HepG2 (cell line): ENCODE measurements at regions not wholly inside any gene's neighbourhood (a gene's known extent, or its start where the extent isn't known, plus 50 kb on each side); places are given as distances from the start of the nearest gene placed in this dataset.

Experiments
- ATAC-seq: fragments of 200-7000 bp; cut with Tn5 transposase; 3 replicates; pipeline ENCODE4 v1.9.1; 2020; ENCODE audit warnings: mild to moderate bottlenecking, moderate library complexity
- BruUV-seq: library from RNA; stranded (reverse); fragments of 400-500 nt; replicated peaks from 2 replicates; lab custom pipeline; 2021; lab: Mats Ljungman, UMichigan
- CTCF ChIA-PET: fragments of 300-600 bp; formaldehyde crosslinking; extraction: SDS; loops from one replicate; lab custom pipeline; 2021; ENCODE audit warnings: low total read pairs, inconsistent platforms, low intra/inter-chr PET ratio; lab: Yijun Ruan, JAX
- POLR2A ChIA-PET: fragments of 350-600 bp; sonication (Branson Sonifier 250); formaldehyde crosslinking; loops from one replicate; lab custom pipeline; 2020; ENCODE audit warnings: antibody characterized with exemption, inconsistent platforms; lab: Yijun Ruan, JAX
- DNase-seq: peaks from one replicate; pipeline ENCODE4 v3.0.0-alpha.2; 2015; ENCODE audit warnings: low spot score
- FAIRE-seq: peaks from 3 replicates; lab custom pipeline; 2011; peaks lifted over from hg19 to GRCh38; lab: Jason Lieb, UNC
- H2AFZ ChIP-seq: one replicate; pipeline ENCODE4 v1.6.1; 2011; ENCODE audit warnings: low read length, inconsistent platforms
- H3K27ac ChIP-seq: fragments of 300-600 bp; 3 replicates; pipeline ENCODE4 v1.8.0; 2011; ENCODE audit warnings: mixed run types, mild to moderate bottlenecking, mixed read lengths, low read length, inconsistent platforms; ENCODE audit not compliant: insufficient read depth; ENCODE audit errors: extremely low read length
- H3K27me3 ChIP-seq, 2 experiments: fragments of 200-600 bp in 1 of 2; 2 replicates in 1 of 2; 3 replicates in 1 of 2; pipeline versions ENCODE4 v1.6.0 to v1.8.0; 2011; ENCODE audit warnings: low read length in 2 of 2, mild to moderate bottlenecking in 2 of 2, moderate library complexity in 2 of 2, inconsistent platforms in 1 of 2; ENCODE audit not compliant: insufficient read depth in 2 of 2, control insufficient read depth in 1 of 2
- H3K36me3 ChIP-seq, 2 experiments: fragments of 200-600 bp in 1 of 2; replicated peaks in 1 of 2; 2 replicates in 1 of 2; 3 replicates in 1 of 2; pipeline versions ENCODE4 v1.5.1 to v1.8.0; 2011; ENCODE audit warnings: low read length in 2 of 2, inconsistent platforms in 1 of 2; ENCODE audit not compliant: insufficient read depth in 2 of 2, control insufficient read depth in 1 of 2
- H3K4me1 ChIP-seq: 2 replicates; pipeline ENCODE4 v1.5.1; 2012; ENCODE audit warnings: low read length, inconsistent platforms; ENCODE audit not compliant: insufficient read depth
- H3K4me2 ChIP-seq: 2 replicates; pipeline ENCODE4 v1.6.0; 2011; ENCODE audit warnings: low read depth, low read length, inconsistent platforms
- H3K4me3 ChIP-seq, 3 experiments: fragments of 200-600 bp in 1 of 3; sonication (generic), shearing (Covaris generic) in 1 of 3; replicated peaks in 1 of 3; 2 replicates each; pipeline ENCODE4 v1.5.1; 2011 to 2016; ENCODE audit warnings: low read length in 3 of 3, inconsistent platforms in 2 of 3, low read depth in 2 of 3, mild to moderate bottlenecking in 2 of 3, control low read depth in 1 of 3, mixed read lengths in 1 of 3; ENCODE audit not compliant: insufficient read depth in 1 of 3
- H3K79me2 ChIP-seq: one replicate; pipeline ENCODE4 v1.6.1; 2011; ENCODE audit warnings: low read length, inconsistent platforms; ENCODE audit not compliant: insufficient read depth
- H3K9ac ChIP-seq: 2 replicates; pipeline ENCODE4 v1.6.0; 2011; ENCODE audit warnings: mild to moderate bottlenecking, low read depth, low read length, inconsistent platforms; ENCODE audit not compliant: insufficient read depth
- H3K9me3 ChIP-seq: 2 replicates; pipeline ENCODE4 v1.5.1; 2012; ENCODE audit warnings: mild to moderate bottlenecking, low read length
- H4K20me1 ChIP-seq: 2 replicates; pipeline ENCODE4 v1.6.0; 2011; ENCODE audit warnings: inconsistent platforms, mild to moderate bottlenecking, low read length, moderate library complexity; ENCODE audit not compliant: insufficient read depth
- DR1 ChIP-seq: sonication (generic); formaldehyde crosslinking; IDR thresholded peaks from 2 replicates; pipeline ENCODE4 v1.8.0; 2021; ENCODE audit warnings: mild to moderate bottlenecking, missing genetic modification reagents, inconsistent platforms
- JUN ChIP-seq: sonication (generic); formaldehyde crosslinking; IDR thresholded peaks from 2 replicates; pipeline ENCODE4 v1.4.0; 2020; ENCODE audit warnings: mild to moderate bottlenecking, missing genetic modification reagents
- KMT2A ChIP-seq: sonication (generic); formaldehyde crosslinking; IDR thresholded peaks from 2 replicates; pipeline ENCODE4 v1.4.0; 2020; ENCODE audit warnings: missing genetic modification reagents
- LCORL ChIP-seq, 2 experiments: fragments of 450-650 bp in 1 of 2; sonication (generic) in 1 of 2; formaldehyde crosslinking in 1 of 2; IDR thresholded peaks; 2 replicates each; pipeline versions ENCODE4 v1.5.0 to v1.6.1; 2017 to 2020; ENCODE audit warnings: antibody characterized with exemption in 1 of 2, missing genetic modification reagents in 1 of 2
- NCOR1 ChIP-seq: fragments of 200-600 bp; sonication (generic); IDR thresholded peaks from 2 replicates; pipeline ENCODE4 v1.7.0; 2017; ENCODE audit warnings: antibody characterized with exemption, low read length, borderline replicate concordance
- ZNF12 ChIP-seq: sonication (generic); formaldehyde crosslinking; IDR thresholded peaks from 2 replicates; pipeline ENCODE4 v1.5.0; 2020; ENCODE audit warnings: missing genetic modification reagents
- ZNF558 ChIP-seq: sonication (generic); formaldehyde crosslinking; IDR thresholded peaks from 2 replicates; pipeline ENCODE4 v1.9.0; 2022; ENCODE audit warnings: mild to moderate bottlenecking, missing genetic modification reagents, borderline replicate concordance
- ZNF619 ChIP-seq: sonication (generic); formaldehyde crosslinking; IDR thresholded peaks from 2 replicates; pipeline ENCODE4 v1.4.0; 2020; ENCODE audit warnings: mild to moderate bottlenecking, missing genetic modification reagents
- ZNF672 ChIP-seq: sonication (generic); formaldehyde crosslinking; IDR thresholded peaks from 2 replicates; pipeline ENCODE4 v1.8.1; 2022; ENCODE audit warnings: missing genetic modification reagents
- ZNF720 ChIP-seq: sonication (generic); formaldehyde crosslinking; IDR thresholded peaks from 2 replicates; pipeline ENCODE4 v1.4.0; 2020; ENCODE audit warnings: missing genetic modification reagents
- WGBS: methylation state at CpG from one replicate; pipeline ENCODE4 v1.1.6; 2017; ENCODE audit warnings: low lambda C conversion rate; 5-methylcytosine and 5-hydroxymethylcytosine counted together
- in situ Hi-C: cut with HindIII; loops from 2 replicates; pipeline ENCODE4 v1.10.0; 2017; ENCODE audit warnings: low pct_unique_long_range_greater_than_20kb; ENCODE audit not compliant: extremely low pct_ligation_motif_present
- intact Hi-C: fragments of 100-400 bp; cut with micrococcal nuclease; formaldehyde crosslinking; loops from one replicate; pipeline ENCODE4 v1.10.0; 2022; ENCODE audit not compliant: unreplicated experiment
- TF ChIP-seq, protein P1 (sequence below): sonication (generic); formaldehyde crosslinking; IDR thresholded peaks from 2 replicates; pipeline ENCODE4 v1.8.1; 2023; ENCODE audit warnings: mild to moderate bottlenecking, missing genetic modification reagents, borderline replicate concordance
- TF ChIP-seq, protein P2 (sequence below): sonication (generic); formaldehyde crosslinking; IDR thresholded peaks from 2 replicates; pipeline ENCODE4 v1.4.0; 2020; ENCODE audit warnings: missing genetic modification reagents
- TF ChIP-seq, protein P3 (sequence below): sonication (generic); formaldehyde crosslinking; IDR thresholded peaks from 2 replicates; pipeline ENCODE4 v1.5.1; 2020; ENCODE audit warnings: mild to moderate bottlenecking, moderate library complexity, missing genetic modification reagents
- TF ChIP-seq, protein P4 (sequence below): sonication (generic); formaldehyde crosslinking; IDR thresholded peaks from 2 replicates; pipeline ENCODE4 v1.5.1; 2020; ENCODE audit warnings: mild to moderate bottlenecking, missing genetic modification reagents

DNA sequence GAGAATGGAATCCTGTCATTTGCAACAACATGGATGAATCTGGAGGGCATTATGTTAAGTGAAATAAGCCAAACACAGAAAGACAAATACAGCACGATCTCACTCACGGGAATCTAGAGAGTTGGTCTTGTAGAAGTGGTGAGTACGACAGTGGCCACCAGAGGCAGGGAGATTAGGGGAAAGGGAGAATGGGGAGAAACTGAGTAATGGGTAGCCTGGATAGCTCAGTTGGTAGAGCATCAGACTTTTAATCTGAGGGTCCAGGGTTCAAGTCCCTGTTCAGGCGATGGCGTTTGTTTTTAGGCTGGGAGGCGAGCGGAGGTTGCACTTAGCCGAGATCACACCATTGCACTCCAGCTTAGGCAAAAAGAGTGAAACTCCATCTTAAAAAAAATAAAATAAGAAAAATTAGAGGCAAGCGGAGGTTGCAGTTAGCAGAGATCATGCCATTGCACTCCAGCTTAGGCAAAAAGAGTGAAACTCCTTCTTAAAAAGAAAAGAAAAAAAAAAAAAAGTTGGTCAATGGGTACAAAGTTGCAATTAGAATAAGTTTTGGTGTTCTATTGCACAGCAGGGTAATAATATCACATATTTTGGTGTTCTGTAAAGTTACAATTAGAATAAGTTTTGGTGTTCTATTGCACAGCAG is 95.7 kb upstream of the UBASH3B start:
- ATAC-seq: peak; percentile 31; the same call in 2 of the 3 replicates
- Histone ChIP-seq H3K36me3 (no peaks in the 10 kb centered on the region), H3K27me3 (peaks cover 2 to 8% of the 10 kb centered on the region in 2 experiments; a peak in 2 of 5 replicates), H3K79me2 (no peaks in the 10 kb centered on the region), H2AFZ (no peak overlapping the region), H3K9me3 (no peaks in the 10 kb centered on the region), H3K4me1 (no peaks in the 10 kb centered on the region), H3K27ac (no peak overlapping the region), H3K9ac (no peak overlapping the region), H3K4me3 (no peak overlapping the region), H3K4me2 (no peak overlapping the region), H4K20me1 (no peaks in the 10 kb centered on the region)
- BruUV-seq: no TSS peak
- DNase-seq: peak; percentile 24
- 21% methylated on average over 9 of the region's 9 CpGs for whole genome bisulfite sequencing
- in situ Hi-C loops (no loop called here), intact Hi-C loops (no loop called here)
- POLR2A ChIA-PET: no interaction called here
- CTCF ChIA-PET: no interaction called here
- no peak for FAIRE-seq
- TF ChIP-seq, protein P1, sequence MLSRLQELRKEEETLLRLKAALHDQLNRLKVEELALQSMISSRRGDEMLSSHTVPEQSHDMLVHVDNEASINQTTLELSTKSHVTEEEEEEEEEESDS (CRISPR knock-in tag): no peak
- TF ChIP-seq KMT2A (CRISPR knock-in tag) (no peak), LCORL (IDR thresholded peaks at IDR 0.05) (no peak), LCORL (CRISPR knock-in tag; IDR thresholded peaks at IDR 0.05) (no peak), ZNF720 (no peak), ZNF12 (CRISPR knock-in tag) (no peak), ZNF672 (CRISPR knock-in tag) (no peak), JUN (CRISPR knock-in tag) (no peak), ZNF619 (CRISPR knock-in tag) (no peak), NCOR1 (no peak), ZNF558 (no peak), DR1 (CRISPR knock-in tag) (no peak)
- TF ChIP-seq, protein P2, sequence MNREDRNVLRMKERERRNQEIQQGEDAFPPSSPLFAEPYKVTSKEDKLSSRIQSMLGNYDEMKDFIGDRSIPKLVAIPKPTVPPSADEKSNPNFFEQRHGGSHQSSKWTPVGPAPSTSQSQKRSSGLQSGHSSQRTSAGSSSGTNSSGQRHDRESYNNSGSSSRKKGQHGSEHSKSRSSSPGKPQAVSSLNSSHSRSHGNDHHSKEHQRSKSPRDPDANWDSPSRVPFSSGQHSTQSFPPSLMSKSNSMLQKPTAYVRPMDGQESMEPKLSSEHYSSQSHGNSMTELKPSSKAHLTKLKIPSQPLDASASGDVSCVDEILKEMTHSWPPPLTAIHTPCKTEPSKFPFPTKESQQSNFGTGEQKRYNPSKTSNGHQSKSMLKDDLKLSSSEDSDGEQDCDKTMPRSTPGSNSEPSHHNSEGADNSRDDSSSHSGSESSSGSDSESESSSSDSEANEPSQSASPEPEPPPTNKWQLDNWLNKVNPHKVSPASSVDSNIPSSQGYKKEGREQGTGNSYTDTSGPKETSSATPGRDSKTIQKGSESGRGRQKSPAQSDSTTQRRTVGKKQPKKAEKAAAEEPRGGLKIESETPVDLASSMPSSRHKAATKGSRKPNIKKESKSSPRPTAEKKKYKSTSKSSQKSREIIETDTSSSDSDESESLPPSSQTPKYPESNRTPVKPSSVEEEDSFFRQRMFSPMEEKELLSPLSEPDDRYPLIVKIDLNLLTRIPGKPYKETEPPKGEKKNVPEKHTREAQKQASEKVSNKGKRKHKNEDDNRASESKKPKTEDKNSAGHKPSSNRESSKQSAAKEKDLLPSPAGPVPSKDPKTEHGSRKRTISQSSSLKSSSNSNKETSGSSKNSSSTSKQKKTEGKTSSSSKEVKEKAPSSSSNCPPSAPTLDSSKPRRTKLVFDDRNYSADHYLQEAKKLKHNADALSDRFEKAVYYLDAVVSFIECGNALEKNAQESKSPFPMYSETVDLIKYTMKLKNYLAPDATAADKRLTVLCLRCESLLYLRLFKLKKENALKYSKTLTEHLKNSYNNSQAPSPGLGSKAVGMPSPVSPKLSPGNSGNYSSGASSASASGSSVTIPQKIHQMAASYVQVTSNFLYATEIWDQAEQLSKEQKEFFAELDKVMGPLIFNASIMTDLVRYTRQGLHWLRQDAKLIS (CRISPR knock-in tag): no peak
- TF ChIP-seq, protein P3, sequence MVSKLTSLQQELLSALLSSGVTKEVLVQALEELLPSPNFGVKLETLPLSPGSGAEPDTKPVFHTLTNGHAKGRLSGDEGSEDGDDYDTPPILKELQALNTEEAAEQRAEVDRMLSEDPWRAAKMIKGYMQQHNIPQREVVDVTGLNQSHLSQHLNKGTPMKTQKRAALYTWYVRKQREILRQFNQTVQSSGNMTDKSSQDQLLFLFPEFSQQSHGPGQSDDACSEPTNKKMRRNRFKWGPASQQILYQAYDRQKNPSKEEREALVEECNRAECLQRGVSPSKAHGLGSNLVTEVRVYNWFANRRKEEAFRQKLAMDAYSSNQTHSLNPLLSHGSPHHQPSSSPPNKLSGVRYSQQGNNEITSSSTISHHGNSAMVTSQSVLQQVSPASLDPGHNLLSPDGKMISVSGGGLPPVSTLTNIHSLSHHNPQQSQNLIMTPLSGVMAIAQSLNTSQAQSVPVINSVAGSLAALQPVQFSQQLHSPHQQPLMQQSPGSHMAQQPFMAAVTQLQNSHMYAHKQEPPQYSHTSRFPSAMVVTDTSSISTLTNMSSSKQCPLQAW (CRISPR knock-in tag): no peak
- TF ChIP-seq, protein P4, sequence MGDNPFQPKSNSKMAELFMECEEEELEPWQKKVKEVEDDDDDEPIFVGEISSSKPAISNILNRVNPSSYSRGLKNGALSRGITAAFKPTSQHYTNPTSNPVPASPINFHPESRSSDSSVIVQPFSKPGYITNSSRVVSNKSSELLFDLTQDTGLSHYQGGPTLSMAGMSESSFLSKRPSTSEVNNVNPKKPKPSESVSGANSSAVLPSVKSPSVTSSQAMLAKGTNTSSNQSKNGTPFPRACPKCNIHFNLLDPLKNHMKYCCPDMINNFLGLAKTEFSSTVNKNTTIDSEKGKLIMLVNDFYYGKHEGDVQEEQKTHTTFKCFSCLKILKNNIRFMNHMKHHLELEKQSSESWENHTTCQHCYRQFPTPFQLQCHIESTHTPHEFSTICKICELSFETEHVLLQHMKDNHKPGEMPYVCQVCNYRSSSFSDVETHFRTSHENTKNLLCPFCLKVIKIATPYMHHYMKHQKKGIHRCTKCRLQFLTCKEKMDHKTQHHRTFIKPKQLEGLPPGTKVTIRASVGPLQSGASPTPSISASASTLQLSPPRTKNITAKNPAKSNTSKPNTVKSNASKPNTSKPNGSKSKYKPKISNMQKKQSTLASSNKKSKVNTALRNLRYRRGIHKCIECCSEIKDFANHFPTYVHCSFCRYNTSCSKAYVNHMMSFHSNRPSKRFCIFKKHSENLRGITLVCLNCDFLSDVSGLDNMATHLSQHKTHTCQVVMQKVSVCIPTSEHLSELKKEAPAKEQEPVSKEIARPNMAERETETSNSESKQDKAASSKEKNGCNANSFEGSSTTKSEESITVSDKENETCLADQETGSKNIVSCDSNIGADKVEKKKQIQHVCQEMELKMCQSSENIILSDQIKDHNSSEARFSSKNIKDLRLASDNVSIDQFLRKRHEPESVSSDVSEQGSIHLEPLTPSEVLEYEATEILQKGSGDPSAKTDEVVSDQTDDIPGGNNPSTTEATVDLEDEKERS (CRISPR knock-in tag): no peak
